HEK293T (cell line): ENCODE measurements at regions not wholly inside any gene's neighbourhood (a gene's known extent, or its start where the extent isn't known, plus 50 kb on each side); places are given as distances from the start of the nearest gene placed in this dataset.

ENCODE experiments used
- ARNT ChIP-seq: fragments of 450-650 bp; IDR thresholded peaks from 2 replicates; pipeline ENCODE4 v1.6.1; 2017; ENCODE audit warnings: mild to moderate bottlenecking
- BHLHE40 ChIP-seq: fragments of 450-650 bp; IDR thresholded peaks from 2 replicates; pipeline ENCODE4 v1.6.1; 2016; ENCODE audit warnings: mild to moderate bottlenecking, moderate library complexity, borderline replicate concordance
- ELF4 ChIP-seq: fragments of 450-650 bp; IDR thresholded peaks from 2 replicates; pipeline ENCODE4 v1.6.1; 2017; ENCODE audit warnings: antibody characterized with exemption
- FOXA1 ChIP-seq: fragments of 450-650 bp; IDR thresholded peaks from 2 replicates; pipeline ENCODE4 v1.6.1; 2016; ENCODE audit warnings: mild to moderate bottlenecking
- FOXK2 ChIP-seq: fragments of 450-650 bp; IDR thresholded peaks from 2 replicates; pipeline ENCODE4 v1.6.1; 2016; ENCODE audit warnings: mild to moderate bottlenecking
- FOXM1 ChIP-seq: fragments of 450-650 bp; IDR thresholded peaks from 2 replicates; pipeline ENCODE4 v1.6.1; 2017; ENCODE audit warnings: mild to moderate bottlenecking, borderline replicate concordance
- HDGF ChIP-seq: fragments of 450-650 bp; IDR thresholded peaks from 2 replicates; pipeline ENCODE4 v1.6.1; 2017; ENCODE audit warnings: antibody characterized with exemption, borderline replicate concordance
- L3MBTL2 ChIP-seq: fragments of 450-650 bp; conservative IDR thresholded peaks from 2 replicates; pipeline ENCODE4 v1.6.1; 2016; ENCODE audit warnings: mild to moderate bottlenecking
- LEF1 ChIP-seq: fragments of 450-650 bp; IDR thresholded peaks from 2 replicates; pipeline ENCODE4 v1.6.1; 2017; ENCODE audit warnings: mild to moderate bottlenecking, borderline replicate concordance
- NFRKB ChIP-seq: fragments of 450-650 bp; IDR thresholded peaks from 2 replicates; pipeline ENCODE4 v1.6.1; 2016; ENCODE audit warnings: mild to moderate bottlenecking, moderate library complexity
- SP1 ChIP-seq: fragments of 450-650 bp; IDR thresholded peaks from 2 replicates; pipeline ENCODE4 v1.6.1; 2017
- SUZ12 ChIP-seq: fragments of 450-650 bp; IDR thresholded peaks from 2 replicates; pipeline ENCODE4 v1.6.1; 2016; ENCODE audit warnings: mild to moderate bottlenecking
- TARDBP ChIP-seq: fragments of 450-650 bp; IDR thresholded peaks from 2 replicates; pipeline ENCODE4 v1.6.1; 2016
- ZNF384 ChIP-seq: fragments of 450-650 bp; IDR thresholded peaks from 2 replicates; pipeline ENCODE4 v1.6.1; 2016

DNA sequence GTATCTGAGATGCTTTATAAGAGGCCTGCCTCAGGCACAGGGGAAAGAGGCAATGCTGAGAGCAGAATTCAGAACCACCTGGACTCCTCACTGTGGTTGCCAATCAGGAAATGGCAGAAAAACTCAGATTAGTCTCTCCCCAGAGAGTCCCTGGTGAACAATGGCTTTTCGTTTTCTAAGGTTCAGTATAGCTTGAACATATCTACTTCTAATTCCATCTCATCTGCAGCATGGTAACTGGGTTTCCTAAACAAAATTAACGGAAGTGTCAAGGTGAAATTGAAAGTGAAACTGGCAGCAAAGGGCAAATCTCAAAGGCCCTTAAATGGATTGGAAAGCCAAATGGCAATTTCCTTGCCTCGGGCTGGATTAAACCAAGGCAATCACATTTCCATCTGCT, 480.2 kb upstream of the ACVR2A start:
- TF ChIP-seq TARDBP, result no peak
- TF ChIP-seq HDGF, result no peak
- no peak for TF ChIP-seq SUZ12
- TF ChIP-seq NFRKB, result no peak
- TF ChIP-seq BHLHE40, result no peak
- no peak for TF ChIP-seq ELF4
- TF ChIP-seq ARNT, result no peak
- no peak for TF ChIP-seq FOXM1
- TF ChIP-seq SP1, result no peak
- TF ChIP-seq L3MBTL2, result no peak
- TF ChIP-seq LEF1, result no peak
- TF ChIP-seq FOXK2, result no peak
- TF ChIP-seq FOXA1, result no peak
- no peak for TF ChIP-seq ZNF384
